OCI-LY3 (cell line): ENCODE measurements at regions not wholly inside any gene's neighbourhood (a gene's known extent, or its start where the extent isn't known, plus 50 kb on each side); places are given as distances from the start of the nearest gene placed in this dataset.

ENCODE experiments used
- CTCF ChIP-seq: fragments of 200-600, 300-600 bp; sonication (generic); IDR thresholded peaks from 2 replicates; pipeline ENCODE4 v1.5.1; 2014; ENCODE audit warnings: antibody characterized with exemption, low read length, low read depth
- EZH2phosphoT487 ChIP-seq: fragments of 200-600 bp; shearing (Covaris generic); IDR thresholded peaks from 2 replicates; pipeline ENCODE4 v1.6.1; 2018; ENCODE audit warnings: antibody characterized with exemption, mixed run types, low read depth

- TF ChIP-seq CTCF (no peak), EZH2phosphoT487 (no peak)
Measured at GRCh38 chr13:37385248-37385647, 213.3 kb downstream of the POSTN start.
